OCI-LY3 (cell line): ENCODE measurements at regions not wholly inside any gene's neighbourhood (a gene's known extent, or its start where the extent isn't known, plus 50 kb on each side); places are given as distances from the start of the nearest gene placed in this dataset.

Experiments used
- CTCF ChIP-seq: fragments of 200-600, 300-600 bp; sonication (generic); IDR thresholded peaks from 2 replicates; pipeline ENCODE4 v1.5.1; 2014; ENCODE audit warnings: antibody characterized with exemption, low read length, low read depth
- EZH2phosphoT487 ChIP-seq: fragments of 200-600 bp; shearing (Covaris generic); IDR thresholded peaks from 2 replicates; pipeline ENCODE4 v1.6.1; 2018; ENCODE audit warnings: antibody characterized with exemption, mixed run types, low read depth

- TF ChIP-seq CTCF (peak; percentile 19), EZH2phosphoT487 (no peak)
Measured at GRCh38 chr18:22109535-22109934, 59.9 kb upstream of the GATA6 start.
